ENCODE measurements at regions not wholly inside any gene's neighbourhood (a gene's known extent, or its start where the extent isn't known, plus 50 kb on each side); places are given as distances from the start of the nearest gene placed in this dataset.

DNA sequence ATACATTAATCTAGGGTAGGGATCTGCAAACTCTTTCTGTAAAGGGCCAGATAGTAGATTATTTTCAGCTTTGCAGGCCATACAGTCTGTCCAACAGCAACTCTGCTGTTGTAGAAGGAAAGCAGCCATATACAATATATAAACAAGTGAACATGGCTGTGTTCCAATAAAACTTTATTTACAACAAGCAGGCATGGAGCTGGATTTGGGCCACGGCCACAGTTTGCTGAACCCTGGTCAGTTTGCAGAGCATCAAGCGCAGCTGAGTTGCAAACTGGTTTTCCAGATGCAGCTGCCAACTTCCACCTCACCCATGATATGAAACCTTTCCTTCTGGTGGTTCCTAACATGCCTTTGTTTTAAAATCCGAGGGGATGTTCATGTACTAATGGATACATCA is 310.4 kb upstream of the NFE2L3 start:
- no peak for DNase-seq (ENCODE audit: low read depth, low spot score)

GRCh38 chr7:25842201-25842733 is 309.7 kb upstream of the NFE2L3 start:
- DNase-seq (ENCODE audit: low read depth, low spot score): no peak

- DNase-seq (ENCODE audit: low read depth, low spot score): no peak
Observed at GRCh38 chr7:25843467-25843866, 308.5 kb upstream of the NFE2L3 start.

DNA sequence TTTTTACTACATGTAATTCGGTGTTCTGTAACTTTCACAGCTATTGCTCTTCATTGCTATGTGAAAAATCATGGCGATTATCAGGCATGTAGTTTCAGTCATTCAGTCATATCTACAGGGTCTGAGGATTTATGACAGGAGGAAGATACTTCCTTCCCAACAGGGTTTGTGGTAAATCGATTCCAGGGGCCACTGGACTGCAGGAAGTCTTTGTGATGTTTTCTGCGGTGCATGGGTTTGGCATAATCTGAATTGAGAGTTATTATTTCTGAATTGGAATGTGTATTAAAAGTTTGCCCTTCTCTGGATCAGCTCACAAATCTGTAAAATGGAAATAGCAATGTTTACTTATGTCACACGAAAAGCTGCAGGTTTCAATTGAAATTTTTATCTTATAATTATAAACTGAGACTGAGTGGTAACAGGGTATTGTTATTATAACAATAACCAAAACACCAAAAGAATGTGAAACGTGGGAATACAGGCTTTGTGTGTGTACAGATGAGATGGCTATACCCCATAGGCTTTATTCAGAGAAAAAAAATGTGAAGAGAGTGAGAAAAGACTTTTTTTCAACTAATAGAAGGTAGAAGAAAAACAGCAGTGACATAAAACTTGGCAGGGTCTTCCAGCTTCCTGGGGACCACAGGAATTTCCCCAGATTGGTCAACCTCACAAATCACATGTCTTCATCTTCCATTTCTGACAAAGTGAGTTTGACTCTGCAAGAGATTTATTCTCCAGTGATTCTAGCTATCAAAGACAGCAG is 307.7 kb upstream of the NFE2L3 start:
- DNase-seq (ENCODE audit: low read depth, low spot score): no peak

GRCh38 chr7:25845464-25845863 is 306.5 kb upstream of the NFE2L3 start:
- no peak for DNase-seq (ENCODE audit: low read depth, low spot score)

GRCh38 chr7:25846722-25847121 is 305.3 kb upstream of the NFE2L3 start:
- peak; percentile 89 for DNase-seq (ENCODE audit: low read depth, low spot score)

- no peak for DNase-seq (ENCODE audit: low read depth, low spot score)
Observed at GRCh38 chr7:25847336-25848070, 304.5 kb upstream of the NFE2L3 start.

DNA sequence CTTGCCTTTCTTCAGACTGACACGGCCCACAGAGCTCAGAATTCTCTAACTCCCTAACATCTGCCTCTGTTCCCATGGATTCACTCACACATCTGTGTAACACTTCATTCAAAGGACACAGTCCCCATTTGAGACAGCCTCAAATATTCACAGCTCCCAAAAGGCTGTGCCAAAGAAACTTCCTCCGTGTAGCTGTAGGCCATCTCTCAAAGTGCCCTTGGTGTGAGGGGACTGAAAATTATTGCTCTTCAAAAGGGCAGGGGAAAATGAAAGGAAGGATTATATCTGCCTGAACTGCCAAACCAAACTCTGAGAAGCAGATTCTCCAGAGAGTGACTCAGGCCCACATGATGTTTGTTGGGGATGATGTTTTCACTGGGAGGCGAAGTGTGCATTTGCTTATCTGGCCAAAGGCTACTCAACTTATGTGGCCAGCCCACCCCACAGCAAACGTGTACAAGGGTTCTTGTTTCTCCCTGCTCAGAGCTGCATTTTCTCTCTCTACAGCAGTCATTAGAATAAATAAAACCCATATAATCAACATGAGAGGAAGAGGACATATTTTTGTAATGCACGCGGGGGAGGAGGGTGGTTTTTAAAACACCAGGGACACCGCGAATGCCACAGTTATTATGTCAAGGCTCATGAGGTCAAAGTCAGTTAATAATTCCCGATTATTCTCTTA is 302.4 kb upstream of the NFE2L3 start:
- peak; percentile 83 for DNase-seq (ENCODE audit: low read depth, low spot score)

DNA sequence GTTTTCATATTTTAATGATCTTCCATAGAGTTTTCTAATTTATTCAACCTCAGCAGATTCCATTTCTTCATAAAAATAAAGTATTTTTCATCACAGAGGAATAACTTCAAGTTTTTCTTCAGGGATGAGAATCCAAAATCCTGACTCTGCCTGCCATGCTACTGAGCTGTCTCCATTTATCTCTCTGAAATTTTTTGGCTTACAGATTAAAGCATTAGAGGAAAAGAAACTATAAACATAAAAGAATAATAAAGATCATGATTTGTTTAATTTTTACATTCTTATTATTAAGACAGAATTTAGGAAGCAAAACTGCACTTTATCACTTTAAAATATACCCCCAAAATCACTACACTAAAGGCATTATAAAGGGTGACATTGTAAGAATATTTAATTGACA is 301.8 kb upstream of the NFE2L3 start:
- DNase-seq (ENCODE audit: low read depth, low spot score): no peak

- no peak for DNase-seq (ENCODE audit: low read depth, low spot score)
Observed at GRCh38 chr7:25850735-25851134, 301.3 kb upstream of the NFE2L3 start.

GRCh38 chr7:25851332-25852210 is 300.4 kb upstream of the NFE2L3 start:
- peak; percentile 74 for DNase-seq (ENCODE audit: low read depth, low spot score)

DNA sequence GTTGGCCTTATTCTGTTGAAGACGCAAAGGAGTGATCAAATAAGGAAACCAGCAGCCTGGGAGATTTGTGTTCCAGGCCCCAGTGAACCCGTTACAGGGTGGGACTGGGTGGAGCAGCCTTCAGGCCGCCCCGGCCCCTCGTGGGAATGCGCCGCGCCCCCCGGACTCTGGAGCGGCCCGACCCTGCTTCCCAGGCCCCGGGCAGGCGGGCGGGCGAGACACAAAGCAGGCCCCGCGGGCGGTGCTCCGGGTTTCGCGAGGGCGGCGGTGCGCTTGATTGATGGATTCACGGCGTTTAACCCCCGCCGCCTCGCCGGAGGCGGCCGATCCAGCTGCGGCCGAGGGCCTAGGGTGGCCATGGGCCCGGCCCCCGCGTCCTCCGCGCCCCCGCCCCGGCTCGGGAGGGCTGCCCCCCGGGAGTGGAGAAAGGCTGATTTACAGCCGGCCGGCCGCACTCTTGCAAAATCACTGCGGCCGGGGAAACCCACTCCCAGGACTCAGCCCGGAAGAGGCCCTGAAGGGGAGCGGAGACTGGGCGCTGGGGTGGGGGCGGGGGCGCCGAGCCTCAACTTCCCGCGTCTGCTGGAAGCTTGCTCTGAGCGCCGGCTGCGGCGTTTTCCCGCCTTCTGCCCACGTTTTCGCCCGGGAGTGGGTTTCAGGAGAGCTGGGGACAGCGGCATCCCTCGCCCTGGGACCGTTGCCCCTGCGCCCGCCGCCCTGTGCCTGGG is 299.6 kb upstream of the NFE2L3 start:
- no peak for DNase-seq (ENCODE audit: low read depth, low spot score)

DNA sequence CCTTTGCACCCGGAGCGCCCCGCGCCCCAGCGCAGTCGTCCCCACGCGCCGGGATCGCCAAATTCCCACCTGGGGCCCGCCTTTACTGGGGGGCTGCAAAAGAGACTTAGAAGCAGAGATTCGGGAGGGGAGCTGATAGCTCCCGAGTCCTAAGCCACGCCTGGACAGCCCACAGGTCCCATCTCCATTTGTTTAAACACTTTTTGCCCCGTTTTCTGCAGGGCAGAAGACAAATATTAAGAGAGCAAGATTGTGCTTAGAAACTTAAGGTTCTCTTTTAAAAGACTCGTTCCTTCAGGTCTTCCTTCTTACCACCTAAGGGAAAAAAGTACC is 299.1 kb upstream of the NFE2L3 start:
- no peak for DNase-seq (ENCODE audit: low read depth, low spot score)

GRCh38 chr7:25853314-25853713 is 298.7 kb upstream of the NFE2L3 start:
- DNase-seq (ENCODE audit: low read depth, low spot score): no peak

- DNase-seq (ENCODE audit: low read depth, low spot score): no peak
Observed at GRCh38 chr7:25854059-25854458, 297.9 kb upstream of the NFE2L3 start.

- peak; percentile 99 for DNase-seq (ENCODE audit: low read depth, low spot score)
Observed at GRCh38 chr7:25854608-25855497, 297.1 kb upstream of the NFE2L3 start.

- no peak for DNase-seq (ENCODE audit: low read depth, low spot score)
Observed at GRCh38 chr7:25855854-25856782, 295.9 kb upstream of the NFE2L3 start.

DNA sequence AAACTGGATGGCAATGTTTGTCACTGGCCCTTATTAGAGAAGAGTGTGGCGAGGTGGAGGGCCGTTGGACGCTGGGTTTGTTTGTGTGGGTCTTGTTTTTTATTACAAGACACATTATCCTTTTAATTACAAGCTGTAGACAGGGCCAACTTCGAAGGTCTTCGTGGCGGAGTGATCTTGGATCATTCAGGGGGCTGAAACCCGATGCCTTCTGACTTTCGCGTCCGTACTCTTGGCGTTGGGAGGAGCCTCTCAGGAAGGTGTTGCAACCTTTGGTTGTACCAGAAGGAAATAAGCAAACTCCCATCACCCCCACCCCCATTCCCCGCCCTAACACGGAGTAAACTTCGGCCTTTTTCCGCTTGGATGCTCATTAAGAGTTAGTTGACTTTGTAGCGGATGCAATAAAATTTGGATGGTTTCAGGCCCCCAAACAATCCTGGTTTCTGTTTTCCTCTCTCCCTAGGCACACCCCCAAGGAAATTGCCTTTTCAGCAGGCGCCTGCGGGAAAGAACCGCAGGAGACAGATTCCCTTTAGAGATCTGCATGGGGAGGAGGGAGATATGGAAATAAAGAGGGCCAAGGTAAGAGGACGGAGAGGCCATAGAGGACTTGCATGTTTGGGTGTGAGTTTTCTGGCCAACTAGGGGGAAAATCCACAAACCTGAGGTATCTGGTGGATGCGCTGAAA is 294.5 kb upstream of the NFE2L3 start:
- DNase-seq (ENCODE audit: low read depth, low spot score): no peak
